ENCODE measurements at regions not wholly inside any gene's neighbourhood (a gene's known extent, or its start where the extent isn't known, plus 50 kb on each side); places are given as distances from the start of the nearest gene placed in this dataset.

GRCh38 chr7:21103426-21104123, 316.9 kb upstream of the SP8 start:
- WGBS: 85% methylated on average over 4 of the region's 4 CpGs
- Histone ChIP-seq H3K4me1 (no peaks in the 10 kb centered on the region), H3K27ac (no peak overlapping the region), H3K9me3 (no peaks in the 10 kb centered on the region), H3K27me3 (peaks cover 3% of the 10 kb centered on the region), H3K4me3 (no peak overlapping the region), H3K36me3 (no peaks in the 10 kb centered on the region)
- DNase-seq (ENCODE audit: low spot score in 2 of 2): no peak
- TF ChIP-seq, protein P1, sequence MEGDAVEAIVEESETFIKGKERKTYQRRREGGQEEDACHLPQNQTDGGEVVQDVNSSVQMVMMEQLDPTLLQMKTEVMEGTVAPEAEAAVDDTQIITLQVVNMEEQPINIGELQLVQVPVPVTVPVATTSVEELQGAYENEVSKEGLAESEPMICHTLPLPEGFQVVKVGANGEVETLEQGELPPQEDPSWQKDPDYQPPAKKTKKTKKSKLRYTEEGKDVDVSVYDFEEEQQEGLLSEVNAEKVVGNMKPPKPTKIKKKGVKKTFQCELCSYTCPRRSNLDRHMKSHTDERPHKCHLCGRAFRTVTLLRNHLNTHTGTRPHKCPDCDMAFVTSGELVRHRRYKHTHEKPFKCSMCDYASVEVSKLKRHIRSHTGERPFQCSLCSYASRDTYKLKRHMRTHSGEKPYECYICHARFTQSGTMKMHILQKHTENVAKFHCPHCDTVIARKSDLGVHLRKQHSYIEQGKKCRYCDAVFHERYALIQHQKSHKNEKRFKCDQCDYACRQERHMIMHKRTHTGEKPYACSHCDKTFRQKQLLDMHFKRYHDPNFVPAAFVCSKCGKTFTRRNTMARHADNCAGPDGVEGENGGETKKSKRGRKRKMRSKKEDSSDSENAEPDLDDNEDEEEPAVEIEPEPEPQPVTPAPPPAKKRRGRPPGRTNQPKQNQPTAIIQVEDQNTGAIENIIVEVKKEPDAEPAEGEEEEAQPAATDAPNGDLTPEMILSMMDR (IDR thresholded peaks at IDR 0.05): no peak
- TF ChIP-seq EP300 (IDR thresholded peaks at IDR 0.05) (no peak), POLR2AphosphoS5 (IDR thresholded peaks at IDR 0.05) (no peak), POLR2A (IDR thresholded peaks at IDR 0.05) (no peak)

- peaks cover 3% of the 10 kb centered on the region for H3K27me3 ChIP-seq
- TF ChIP-seq, protein P1 (IDR thresholded peaks at IDR 0.05): no peak
- no peak for TF ChIP-seq POLR2AphosphoS5 (IDR thresholded peaks at IDR 0.05)
- no peak for TF ChIP-seq EP300 (IDR thresholded peaks at IDR 0.05)
- TF ChIP-seq POLR2A (IDR thresholded peaks at IDR 0.05): no peak
- DNase-seq (ENCODE audit: low spot score in 2 of 2): no peak
- H3K9me3 ChIP-seq: no peaks in the 10 kb centered on the region
- no peaks in the 10 kb centered on the region for H3K4me1 ChIP-seq
- H3K27ac ChIP-seq: no peak overlapping the region
- H3K36me3 ChIP-seq: no peaks in the 10 kb centered on the region
- 95% methylated on average over 3 of the region's 4 CpGs for WGBS
- H3K4me3 ChIP-seq: no peak overlapping the region
Observed at GRCh38 chr7:21104124-21104500, 317.4 kb upstream of the SP8 start.

DNA sequence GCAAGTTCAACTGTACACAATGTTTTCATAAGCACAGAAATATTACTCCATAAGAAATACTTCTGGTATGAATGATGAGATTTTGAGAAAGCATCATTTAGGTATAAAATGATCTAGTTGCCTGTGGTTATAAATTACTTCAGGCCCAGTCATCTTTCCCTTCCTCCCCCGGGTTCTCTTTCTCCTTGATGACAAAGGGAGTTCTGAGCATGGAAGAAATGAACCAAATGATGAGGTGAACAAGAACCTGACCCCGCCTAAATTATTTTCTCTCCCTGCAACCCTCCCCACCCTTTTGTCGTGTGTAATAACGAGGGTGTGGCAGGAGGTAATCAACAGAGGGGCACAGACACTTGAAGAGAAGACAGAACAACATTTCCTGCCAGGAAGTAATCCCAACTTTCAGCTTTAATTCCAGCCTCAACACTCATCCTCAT, 319.6 kb upstream of the SP8 start:
- DNase-seq (ENCODE audit: low spot score in 2 of 2): no peak
- TF ChIP-seq EP300 (IDR thresholded peaks at IDR 0.05) (no peak), POLR2AphosphoS5 (IDR thresholded peaks at IDR 0.05) (no peak), POLR2A (IDR thresholded peaks at IDR 0.05) (no peak)
- TF ChIP-seq, protein P1 (IDR thresholded peaks at IDR 0.05): no peak
- Histone ChIP-seq H3K4me3 (no peak overlapping the region), H3K27ac (no peak overlapping the region), H3K27me3 (peaks cover 3% of the 10 kb centered on the region), H3K9me3 (no peaks in the 10 kb centered on the region), H3K4me1 (no peaks in the 10 kb centered on the region), H3K36me3 (no peaks in the 10 kb centered on the region)
- 66% methylated on average over 4 of the region's 4 CpGs for WGBS

DNA sequence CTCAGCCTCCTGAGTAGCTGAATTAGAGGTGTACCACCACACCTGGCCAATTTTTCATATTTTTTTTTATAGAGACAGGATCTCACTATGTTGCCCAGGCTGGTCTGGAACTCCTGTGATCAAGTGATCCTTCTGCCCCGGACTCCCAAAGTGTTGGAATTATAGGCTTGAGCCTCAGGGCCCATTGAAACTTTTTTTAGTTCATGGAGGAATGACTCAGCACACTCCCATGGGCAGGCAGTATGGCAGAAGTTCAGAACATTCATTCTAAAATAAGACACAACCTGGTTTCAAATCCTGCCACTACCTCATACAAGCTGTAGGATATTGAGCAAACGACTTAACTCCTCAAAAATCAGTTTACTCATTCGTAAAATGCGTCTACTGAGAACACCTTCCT, 320.4 kb upstream of the SP8 start:
- 66% methylated on average over 4 of the region's 4 CpGs for WGBS
- TF ChIP-seq POLR2A (IDR thresholded peaks at IDR 0.05) (no peak), POLR2AphosphoS5 (IDR thresholded peaks at IDR 0.05) (no peak), EP300 (IDR thresholded peaks at IDR 0.05) (no peak)
- TF ChIP-seq, protein P1 (IDR thresholded peaks at IDR 0.05): no peak
- peaks cover 3% of the 10 kb centered on the region for H3K27me3 ChIP-seq
- DNase-seq (ENCODE audit: low spot score in 2 of 2): no peak
- no peaks in the 10 kb centered on the region for H3K36me3 ChIP-seq
- no peaks in the 10 kb centered on the region for H3K4me1 ChIP-seq
- H3K4me3 ChIP-seq: no peak overlapping the region
- no peak overlapping the region for H3K27ac ChIP-seq
- no peaks in the 10 kb centered on the region for H3K9me3 ChIP-seq

DNA sequence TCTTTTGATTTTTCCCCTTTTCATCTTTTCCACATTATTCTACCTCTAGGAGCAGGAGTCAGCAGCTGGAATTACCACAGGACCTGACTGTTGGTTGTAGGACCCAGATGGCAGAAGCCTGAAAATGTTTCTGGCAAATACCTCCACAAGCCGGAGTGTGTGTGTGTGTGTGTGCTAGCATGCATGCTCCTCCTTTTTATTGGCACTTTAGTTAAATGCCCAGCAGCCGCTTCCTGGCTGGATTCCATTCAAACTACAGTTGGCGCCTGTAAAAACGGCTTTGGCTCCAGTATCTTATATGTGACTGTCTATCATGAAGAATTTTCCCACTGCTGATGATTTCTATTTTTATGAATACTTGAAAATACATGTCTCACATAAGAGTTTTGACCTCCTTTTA, 319.7 kb upstream of the SP4 start:
- no peak for DNase-seq (ENCODE audit: low spot score in 2 of 2)
- no peaks in the 10 kb centered on the region for H3K9me3 ChIP-seq
- no peak overlapping the region for H3K4me3 ChIP-seq
- 16% methylated on average over 4 of the region's 4 CpGs for WGBS
- peaks cover 3% of the 10 kb centered on the region for H3K27me3 ChIP-seq
- TF ChIP-seq, protein P1 (IDR thresholded peaks at IDR 0.05): no peak
- TF ChIP-seq POLR2A (IDR thresholded peaks at IDR 0.05) (no peak), EP300 (IDR thresholded peaks at IDR 0.05) (no peak), POLR2AphosphoS5 (IDR thresholded peaks at IDR 0.05) (no peak)
- no peak overlapping the region for H3K27ac ChIP-seq
- H3K4me1 ChIP-seq: no peaks in the 10 kb centered on the region
- H3K36me3 ChIP-seq: no peaks in the 10 kb centered on the region

Data from suprapubic skin (tissue), 4 donors.